ENCODE measurements at regions not wholly inside any gene's neighbourhood (a gene's known extent, or its start where the extent isn't known, plus 50 kb on each side); places are given as distances from the start of the nearest gene placed in this dataset.
A peak's percentile ranks its signal among the peaks of the same experiment; 100 is the strongest.

GRCh38 chr1:20432341-20432740 is 53.7 kb downstream of the CAMK2N1 start:
- TF ChIP-seq CTCF (conservative IDR thresholded peaks at IDR 0.05; ENCODE audit: low read length): no peak
- DNase-seq (ENCODE audit: low read depth): no peak
- no peak overlapping the region for H3K4me3 ChIP-seq (ENCODE audit: low read length)

- no peak for DNase-seq (ENCODE audit: low read depth)
- TF ChIP-seq CTCF (conservative IDR thresholded peaks at IDR 0.05; ENCODE audit: low read length): no peak
- no peak overlapping the region for H3K4me3 ChIP-seq (ENCODE audit: low read length)
Observed at GRCh38 chr1:20431176-20431460, 54.9 kb downstream of the CAMK2N1 start.

- peak; percentile 73 for TF ChIP-seq CTCF (conservative IDR thresholded peaks at IDR 0.05; ENCODE audit: low read length)
- DNase-seq (ENCODE audit: low read depth): no peak
Observed at GRCh38 chr1:20430355-20431175, 55.4 kb downstream of the CAMK2N1 start.

GRCh38 chr1:20429296-20429695 is 56.7 kb downstream of the CAMK2N1 start:
- TF ChIP-seq CTCF (conservative IDR thresholded peaks at IDR 0.05; ENCODE audit: low read length): no peak
- no peak overlapping the region for H3K4me3 ChIP-seq (ENCODE audit: low read length)
- peak; percentile 33 for DNase-seq (ENCODE audit: low read depth)

More at GRCh38 chr1:20430355-20431175, 55.4 kb downstream of the CAMK2N1 start:
- H3K4me3 ChIP-seq (ENCODE audit: low read length): no peak overlapping the region

- no peak for DNase-seq (ENCODE audit: low read depth)
- no peak overlapping the region for H3K4me3 ChIP-seq (ENCODE audit: low read length)
- TF ChIP-seq CTCF (conservative IDR thresholded peaks at IDR 0.05; ENCODE audit: low read length): no peak
Observed at GRCh38 chr1:20428841-20429240, 57.2 kb downstream of the CAMK2N1 start.

GRCh38 chr1:20426923-20427322 is 59.1 kb downstream of the CAMK2N1 start:
- peak; percentile 84 for DNase-seq (ENCODE audit: low read depth)
- no peak overlapping the region for H3K4me3 ChIP-seq (ENCODE audit: low read length)
- no peak for TF ChIP-seq CTCF (conservative IDR thresholded peaks at IDR 0.05; ENCODE audit: low read length)

- TF ChIP-seq CTCF (conservative IDR thresholded peaks at IDR 0.05; ENCODE audit: low read length): no peak
- H3K4me3 ChIP-seq (ENCODE audit: low read length): no peak overlapping the region
- DNase-seq (ENCODE audit: low read depth): no peak
Observed at GRCh38 chr1:20426371-20426770, 59.6 kb downstream of the CAMK2N1 start.
